NB4 (cell line): ENCODE measurements at regions not wholly inside any gene's neighbourhood (a gene's known extent, or its start where the extent isn't known, plus 50 kb on each side); places are given as distances from the start of the nearest gene placed in this dataset.

Source experiments
- DNase-seq: peaks from one replicate; pipeline ENCODE4 v3.0.0; 2010; ENCODE audit warnings: low read depth
- H3K4me3 ChIP-seq: one replicate; pipeline ENCODE4 v1.5.1; 2011; ENCODE audit warnings: mild to moderate bottlenecking, low read depth, low read length, moderate library complexity
- CTCF ChIP-seq: IDR thresholded peaks from one replicate; pipeline ENCODE4 v1.5.1; 2012; ENCODE audit warnings: low read depth, low read length
- MAX ChIP-seq: IDR thresholded peaks from 2 replicates; pipeline ENCODE4 v1.6.1; 2011; ENCODE audit warnings: low read depth, low read length
- MYC ChIP-seq: IDR thresholded peaks from 2 replicates; pipeline ENCODE4 v1.6.1; 2011; ENCODE audit warnings: low read depth, low read length
- POLR2A ChIP-seq: IDR thresholded peaks from 2 replicates; pipeline ENCODE4 v1.6.1; 2011; ENCODE audit warnings: mild to moderate bottlenecking; ENCODE audit not compliant: insufficient read length; ENCODE audit errors: extremely low read depth

GRCh38 chr7:84274029-84274638 is 79.5 kb upstream of the SEMA3A start:
- TF ChIP-seq POLR2A = no peak
- no peak for TF ChIP-seq CTCF
- TF ChIP-seq MYC = no peak
- TF ChIP-seq MAX = no peak
- no peak for DNase-seq
- no peak overlapping the region for H3K4me3 ChIP-seq

GRCh38 chr7:84271543-84271942 is 77.0 kb upstream of the SEMA3A start:
- no peak overlapping the region for H3K4me3 ChIP-seq
- DNase-seq = peak; percentile 45
- TF ChIP-seq CTCF (no peak), POLR2A (no peak)

GRCh38 chr7:84264396-84264795 is 69.8 kb upstream of the SEMA3A start:
- DNase-seq = no peak
- TF ChIP-seq POLR2A (no peak), CTCF (no peak), MYC (no peak), MAX (no peak)
- H3K4me3 ChIP-seq = no peak overlapping the region

- TF ChIP-seq MYC = no peak
- TF ChIP-seq MAX = no peak
- H3K4me3 ChIP-seq = no peak overlapping the region
- no peak for DNase-seq
Measured at GRCh38 chr7:84263106-84263505, 68.5 kb upstream of the SEMA3A start.

- DNase-seq = no peak
- no peak for TF ChIP-seq MYC
- no peak overlapping the region for H3K4me3 ChIP-seq
Measured at GRCh38 chr7:84261509-84261908, 66.9 kb upstream of the SEMA3A start.

- no peak overlapping the region for H3K4me3 ChIP-seq
- DNase-seq = no peak
- no peak for TF ChIP-seq POLR2A
- TF ChIP-seq MAX = no peak
- no peak for TF ChIP-seq CTCF
- no peak for TF ChIP-seq MYC
Measured at GRCh38 chr7:84258628-84259027, 64.0 kb upstream of the SEMA3A start.

- no peak overlapping the region for H3K4me3 ChIP-seq
- no peak for DNase-seq
- TF ChIP-seq MYC = no peak
- no peak for TF ChIP-seq CTCF
- no peak for TF ChIP-seq MAX
- TF ChIP-seq POLR2A = no peak
Measured at GRCh38 chr7:84256571-84256971, 62.0 kb upstream of the SEMA3A start.
